ENCODE measurements at regions not wholly inside any gene's neighbourhood (a gene's known extent, or its start where the extent isn't known, plus 50 kb on each side); places are given as distances from the start of the nearest gene placed in this dataset.

- no peak for DNase-seq (ENCODE audit: low spot score)
Measured at GRCh38 chr2:21633015-21633414, 509.2 kb downstream of the TDRD15 start.

- no peak for DNase-seq (ENCODE audit: low spot score)
Measured at GRCh38 chr2:21633466-21633865, 509.7 kb downstream of the TDRD15 start.

- no peak for DNase-seq (ENCODE audit: low spot score)
Measured at GRCh38 chr2:21633911-21634310, 510.1 kb downstream of the TDRD15 start.

- no peak for DNase-seq (ENCODE audit: low spot score)
Measured at GRCh38 chr2:21640046-21640445, 516.3 kb downstream of the TDRD15 start.

GRCh38 chr2:21642647-21643046 lies 518.9 kb downstream of the TDRD15 start:
- DNase-seq (ENCODE audit: low spot score) = no peak

GRCh38 chr2:21643180-21643579 lies 519.4 kb downstream of the TDRD15 start:
- DNase-seq (ENCODE audit: low spot score) = no peak

GRCh38 chr2:21644266-21644665 lies 520.5 kb downstream of the TDRD15 start:
- DNase-seq (ENCODE audit: low spot score) = no peak

GRCh38 chr2:21646345-21646744 lies 522.6 kb downstream of the TDRD15 start:
- no peak for DNase-seq (ENCODE audit: low spot score)

GRCh38 chr2:21650569-21650968 lies 526.8 kb downstream of the TDRD15 start:
- DNase-seq (ENCODE audit: low spot score) = no peak

GRCh38 chr2:21655136-21655535 lies 531.4 kb downstream of the TDRD15 start:
- DNase-seq (ENCODE audit: low spot score) = no peak

- DNase-seq (ENCODE audit: low spot score) = no peak
Measured at GRCh38 chr2:21656330-21657075, 532.7 kb downstream of the TDRD15 start.

GRCh38 chr2:21657445-21657844 lies 533.7 kb downstream of the TDRD15 start:
- DNase-seq (ENCODE audit: low spot score) = no peak

GRCh38 chr2:21658269-21658668 lies 534.5 kb downstream of the TDRD15 start:
- no peak for DNase-seq (ENCODE audit: low spot score)

GRCh38 chr2:21658907-21659477 lies 535.2 kb downstream of the TDRD15 start:
- DNase-seq (ENCODE audit: low spot score) = no peak

GRCh38 chr2:21664083-21664482 lies 540.3 kb downstream of the TDRD15 start:
- DNase-seq (ENCODE audit: low spot score) = no peak

GRCh38 chr2:21667638-21668037 lies 543.9 kb downstream of the TDRD15 start:
- DNase-seq (ENCODE audit: low spot score) = no peak

GRCh38 chr2:21668078-21668710 lies 544.4 kb downstream of the TDRD15 start:
- no peak for DNase-seq (ENCODE audit: low spot score)

GRCh38 chr2:21676041-21676440 lies 552.3 kb downstream of the TDRD15 start:
- DNase-seq (ENCODE audit: low spot score) = no peak

GRCh38 chr2:21676676-21677075 lies 552.9 kb downstream of the TDRD15 start:
- no peak for DNase-seq (ENCODE audit: low spot score)

- DNase-seq (ENCODE audit: low spot score) = no peak
Measured at GRCh38 chr2:21683838-21684237, 560.1 kb downstream of the TDRD15 start.

GRCh38 chr2:21687589-21687988 lies 563.8 kb downstream of the TDRD15 start:
- no peak for DNase-seq (ENCODE audit: low spot score)

GRCh38 chr2:21690005-21690404 lies 566.2 kb downstream of the TDRD15 start:
- no peak for DNase-seq (ENCODE audit: low spot score)

- no peak for DNase-seq (ENCODE audit: low spot score)
Measured at GRCh38 chr2:21693081-21693480, 569.3 kb downstream of the TDRD15 start.

Measured in CD4-positive, alpha-beta T cell treated with Interleukin-6 at 100 ng/mL for 8 hours (primary cell).